HuH-7.5 (cell line): ENCODE measurements at regions not wholly inside any gene's neighbourhood (a gene's known extent, or its start where the extent isn't known, plus 50 kb on each side); places are given as distances from the start of the nearest gene placed in this dataset.

ENCODE experiments used
- DNase-seq: peaks from one replicate; pipeline ENCODE4 v3.0.0; 2011; ENCODE audit warnings: low spot score

- no peak for DNase-seq
These were observed 1673.2 kb upstream of the PRR20A start for GRCh38 chr13:55467476-55467875.

DNA sequence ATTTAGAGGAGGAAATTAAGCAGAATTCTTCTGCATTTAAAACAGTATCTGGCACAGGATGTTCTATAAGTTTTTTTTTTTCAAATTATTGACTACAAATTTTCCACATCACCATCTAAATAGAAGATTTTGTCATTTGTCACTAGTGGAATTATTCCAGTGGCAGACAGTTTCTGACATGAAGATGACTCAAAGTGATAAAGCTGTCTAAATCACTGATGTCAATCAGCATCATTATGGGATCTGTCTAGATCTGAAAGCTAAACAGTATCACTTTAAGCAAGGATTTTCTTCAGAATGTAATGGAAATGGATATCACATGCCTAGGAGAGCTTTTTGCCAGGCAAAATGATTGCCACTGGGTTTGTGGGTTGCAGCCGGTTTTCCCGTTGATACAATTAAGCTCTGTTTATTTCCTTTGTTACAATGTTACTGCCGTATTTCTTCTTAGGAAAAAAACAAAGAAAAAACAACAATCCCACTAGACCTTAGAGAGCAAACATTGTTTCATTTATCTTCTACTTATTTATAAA, 1657.0 kb upstream of the PRR20A start:
- no peak for DNase-seq

DNA sequence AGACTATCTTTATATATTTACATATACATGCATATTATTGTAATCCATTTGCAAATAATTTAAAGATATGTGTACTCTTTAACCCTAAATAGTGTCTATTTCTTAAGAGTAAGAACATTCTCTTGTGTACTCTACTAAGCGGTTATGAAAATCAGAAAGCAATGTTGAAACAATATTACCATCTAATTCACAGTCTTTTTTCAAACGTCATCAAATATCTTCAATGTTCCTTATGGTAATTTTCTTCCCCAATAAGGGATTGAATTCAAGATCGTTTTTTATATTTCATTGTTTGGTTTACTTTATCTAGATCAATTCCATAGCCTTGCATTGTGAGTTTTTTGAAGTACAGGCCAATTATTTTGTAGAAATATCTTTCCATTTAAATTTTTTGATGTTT, 1647.4 kb upstream of the PRR20A start:
- no peak for DNase-seq

DNA sequence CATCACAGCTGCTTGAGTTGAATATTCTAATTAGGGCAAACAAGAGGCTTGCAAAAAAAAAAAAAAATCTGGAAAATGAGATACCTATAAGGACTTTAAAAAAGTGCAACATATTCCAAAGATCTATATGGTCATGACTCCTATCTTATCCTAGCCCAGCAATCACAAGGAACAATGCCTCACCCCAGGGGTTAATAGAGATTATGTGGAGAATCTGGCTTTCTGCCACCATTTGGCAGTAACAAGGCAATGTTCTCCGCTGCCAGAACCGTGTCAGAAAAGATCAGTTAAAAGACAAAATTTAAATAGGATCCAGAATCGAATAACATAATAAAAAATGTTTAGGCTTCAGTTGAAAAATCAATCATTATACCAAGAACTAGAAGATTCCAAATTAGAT, 1643.2 kb upstream of the PRR20A start:
- DNase-seq = no peak

DNA sequence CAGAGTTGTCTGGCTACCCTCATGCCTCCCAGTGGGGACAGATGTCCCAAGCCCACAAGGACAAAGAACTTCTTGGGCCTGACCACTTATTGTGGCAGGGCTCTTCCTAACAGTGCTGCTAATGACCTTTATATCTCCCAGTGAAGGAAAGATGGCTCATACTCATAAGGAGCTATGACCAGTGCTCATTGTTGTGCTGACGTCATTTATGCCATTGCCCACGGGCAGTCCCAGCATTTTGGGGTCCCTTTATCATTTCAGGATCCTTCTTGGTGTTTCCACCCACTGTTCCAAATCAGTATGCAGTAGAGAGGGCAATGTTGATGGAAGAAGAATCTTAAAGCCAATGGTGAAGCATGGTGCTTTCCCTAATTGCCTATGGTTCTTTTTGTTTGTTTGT, 1640.0 kb upstream of the PRR20A start:
- DNase-seq = no peak

DNA sequence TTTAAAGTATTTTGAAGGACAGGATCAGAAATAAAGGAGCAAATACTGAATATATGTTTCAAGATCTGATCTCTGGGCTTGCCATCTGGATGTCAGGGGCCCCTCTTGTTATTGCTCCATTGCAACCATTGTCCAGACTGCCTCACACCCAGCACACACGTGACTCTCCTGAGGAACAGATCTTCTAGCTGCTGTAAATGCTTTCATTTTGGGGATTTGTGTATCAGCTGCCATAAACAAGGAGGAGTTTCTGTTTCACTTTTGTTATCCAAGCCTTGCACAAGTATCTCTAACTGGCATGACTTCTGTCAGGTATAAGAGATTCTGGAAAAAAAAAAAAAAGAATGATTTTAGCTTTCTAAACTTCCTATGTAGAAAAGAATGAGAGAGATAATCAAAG, 1624.1 kb upstream of the PRR20A start:
- no peak for DNase-seq

GRCh38 chr13:55517312-55517711, 1623.4 kb upstream of the PRR20A start:
- no peak for DNase-seq

GRCh38 chr13:55528434-55528833, 1612.3 kb upstream of the PRR20A start:
- no peak for DNase-seq

- no peak for DNase-seq
These were observed 1606.4 kb upstream of the PRR20A start for GRCh38 chr13:55534306-55534705.

DNA sequence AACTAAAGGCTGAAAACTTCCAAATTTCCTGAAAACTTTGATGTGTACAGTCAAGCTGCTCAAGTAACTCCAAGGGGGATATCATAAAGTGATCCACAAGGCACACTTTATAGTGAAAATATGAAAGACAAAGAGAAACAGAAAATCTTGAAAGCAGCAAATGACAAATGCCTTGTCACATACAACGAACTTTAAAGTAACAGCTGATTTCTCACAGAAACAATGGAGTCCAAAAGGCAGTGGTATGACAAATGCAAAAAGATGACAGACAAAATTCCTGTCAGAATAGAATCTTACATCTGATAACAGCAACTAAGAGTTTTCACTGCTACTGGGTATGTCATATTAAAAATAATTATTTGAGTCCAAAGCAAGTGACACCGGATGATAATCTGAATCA, 1602.3 kb upstream of the PRR20A start:
- no peak for DNase-seq

- no peak for DNase-seq
These were observed 1597.7 kb upstream of the PRR20A start for GRCh38 chr13:55543053-55543452.

DNA sequence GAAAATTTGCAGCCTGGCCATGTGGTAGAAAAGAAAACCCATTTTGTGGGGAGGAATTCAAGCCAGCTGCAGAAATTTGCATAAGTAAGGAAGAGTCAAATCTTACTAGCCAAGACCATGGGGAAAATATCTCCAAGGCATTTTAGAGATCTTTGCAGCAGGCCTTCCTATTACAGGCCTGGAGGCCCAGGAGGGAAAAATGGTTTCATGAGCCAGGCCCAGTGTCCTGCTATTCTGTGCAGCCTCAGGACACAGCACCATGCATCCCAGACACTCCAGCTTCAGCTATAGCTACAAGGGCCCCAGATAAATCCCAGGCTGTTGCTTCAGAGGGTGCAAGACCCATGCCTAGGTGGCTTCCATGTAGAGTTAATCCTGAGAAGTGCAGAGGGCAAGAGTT, 1590.1 kb upstream of the PRR20A start:
- DNase-seq = no peak

DNA sequence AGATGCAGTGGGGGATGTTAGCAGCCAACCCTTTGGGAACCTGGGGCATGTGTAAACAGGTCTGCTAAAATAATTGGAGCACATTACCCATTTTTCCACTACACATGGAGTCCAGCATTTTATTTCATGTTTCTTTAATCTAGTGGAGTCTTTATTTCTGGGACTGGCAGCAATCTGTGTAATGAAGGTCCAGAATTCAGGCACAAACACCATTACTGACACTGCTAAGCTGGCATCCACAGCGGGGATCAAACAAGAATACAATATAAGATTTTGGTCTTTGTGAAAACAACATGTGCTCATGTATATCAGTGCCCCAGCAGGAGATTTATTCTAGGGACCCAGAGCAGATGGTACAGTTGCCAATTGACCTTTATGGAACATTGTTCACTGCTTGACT, 1587.0 kb upstream of the PRR20A start:
- no peak for DNase-seq

GRCh38 chr13:55554741-55555140, 1586.0 kb upstream of the PRR20A start:
- DNase-seq = no peak

- no peak for DNase-seq
These were observed 1580.4 kb upstream of the PRR20A start for GRCh38 chr13:55560331-55560730.

- DNase-seq = no peak
These were observed 1577.5 kb upstream of the PRR20A start for GRCh38 chr13:55563267-55563666.

- no peak for DNase-seq
These were observed 1574.4 kb upstream of the PRR20A start for GRCh38 chr13:55566334-55566733.

GRCh38 chr13:55566779-55567178, 1573.9 kb upstream of the PRR20A start:
- no peak for DNase-seq

GRCh38 chr13:55567721-55568625, 1572.7 kb upstream of the PRR20A start:
- no peak for DNase-seq

GRCh38 chr13:55569082-55569481, 1571.6 kb upstream of the PRR20A start:
- no peak for DNase-seq

- DNase-seq = no peak
These were observed 1571.2 kb upstream of the PRR20A start for GRCh38 chr13:55569514-55569913.

- DNase-seq = no peak
These were observed 1570.3 kb upstream of the PRR20A start for GRCh38 chr13:55570371-55570770.

GRCh38 chr13:55571237-55571867, 1569.4 kb upstream of the PRR20A start:
- DNase-seq = no peak
